NOMO-1 (cell line): ENCODE measurements at regions not wholly inside any gene's neighbourhood (a gene's known extent, or its start where the extent isn't known, plus 50 kb on each side); places are given as distances from the start of the nearest gene placed in this dataset.
A peak's percentile ranks its signal among the peaks of the same experiment; 100 is the strongest.

ENCODE experiments used
- DNase-seq, 2 experiments: peaks; one replicate each; lab custom pipeline; 2025; ENCODE audit not compliant: unreplicated experiment in 2 of 2; lab: John Stamatoyannopoulos, UW

- DNase-seq: no peak
Observed at GRCh38 chr3:31002730-31003129, 108.3 kb upstream of the GADL1 start.

DNA sequence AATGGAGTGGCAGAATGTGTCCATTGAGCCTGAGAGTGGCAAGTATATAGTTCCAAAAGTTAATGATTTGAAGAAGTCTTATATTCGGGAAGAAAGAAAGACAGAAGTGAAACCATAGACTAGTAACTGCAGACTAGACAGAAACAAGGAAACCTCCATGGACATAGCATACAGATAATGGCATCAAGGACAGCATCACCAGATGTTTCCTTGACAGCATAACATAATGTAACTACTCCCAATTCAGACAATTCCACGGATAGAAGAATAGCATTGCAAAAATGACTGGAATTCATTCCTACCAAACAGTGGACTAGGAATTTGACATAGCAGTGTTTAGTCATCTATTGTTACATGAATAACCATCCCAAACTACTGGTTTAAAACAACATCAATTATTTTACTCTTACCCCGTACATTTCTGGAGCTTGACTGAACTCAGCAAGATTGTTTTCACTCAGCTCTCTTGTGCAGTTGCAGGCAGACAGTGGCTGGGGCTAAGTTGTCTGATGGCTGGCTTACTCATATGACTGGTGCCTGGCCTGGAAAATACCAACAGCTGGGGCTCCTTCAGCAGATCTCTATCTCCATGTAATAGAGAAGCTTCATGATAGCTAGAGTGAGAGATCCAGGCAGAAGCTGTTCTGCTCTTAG, 109.7 kb upstream of the GADL1 start:
- DNase-seq: peak in 1 of 2 experiments; percentile 65

- DNase-seq: no peak
Observed at GRCh38 chr3:31008994-31009393, 114.5 kb upstream of the GADL1 start.

GRCh38 chr3:31009881-31010280, 115.4 kb upstream of the GADL1 start:
- no peak for DNase-seq

GRCh38 chr3:31010491-31010890, 116.0 kb upstream of the GADL1 start:
- no peak for DNase-seq

DNA sequence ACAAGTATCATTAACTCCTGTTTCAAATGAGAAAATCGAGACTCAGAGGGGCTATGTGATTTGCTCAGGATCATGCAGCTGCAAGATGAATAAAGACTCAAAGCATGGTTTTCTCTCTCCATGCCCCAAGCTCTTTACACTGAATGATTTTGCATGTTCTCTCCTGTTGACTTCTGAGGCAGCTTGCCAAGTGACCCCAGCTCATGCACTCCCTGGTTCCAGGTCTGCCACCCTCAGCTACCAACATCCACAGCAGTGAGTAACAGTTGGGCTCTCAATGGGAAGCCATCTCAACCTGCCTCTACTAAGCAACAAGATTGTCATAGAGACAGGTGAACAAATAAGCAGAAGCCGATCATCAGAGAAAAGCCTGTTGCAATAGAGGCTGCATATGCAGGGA, 116.9 kb upstream of the GADL1 start:
- DNase-seq: no peak

DNA sequence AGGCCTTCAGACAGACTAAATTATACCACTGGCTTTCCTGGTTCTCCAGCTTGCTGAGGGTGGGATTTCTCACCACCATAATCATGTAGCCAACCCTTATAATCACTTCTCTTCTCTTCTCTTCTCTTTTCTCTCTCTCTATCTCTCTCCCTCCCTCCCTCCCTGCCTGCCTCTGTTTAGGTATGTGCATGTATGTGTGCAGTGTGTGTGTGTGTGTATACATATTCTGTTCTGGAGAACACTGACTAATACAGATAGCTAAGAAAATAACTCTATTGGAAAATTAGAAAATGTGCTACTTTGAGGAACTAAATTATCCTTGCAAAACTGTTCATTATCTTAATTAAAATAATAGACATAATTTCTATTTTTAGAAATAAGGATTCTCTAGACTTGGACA, 118.6 kb upstream of the GADL1 start:
- no peak for DNase-seq

DNA sequence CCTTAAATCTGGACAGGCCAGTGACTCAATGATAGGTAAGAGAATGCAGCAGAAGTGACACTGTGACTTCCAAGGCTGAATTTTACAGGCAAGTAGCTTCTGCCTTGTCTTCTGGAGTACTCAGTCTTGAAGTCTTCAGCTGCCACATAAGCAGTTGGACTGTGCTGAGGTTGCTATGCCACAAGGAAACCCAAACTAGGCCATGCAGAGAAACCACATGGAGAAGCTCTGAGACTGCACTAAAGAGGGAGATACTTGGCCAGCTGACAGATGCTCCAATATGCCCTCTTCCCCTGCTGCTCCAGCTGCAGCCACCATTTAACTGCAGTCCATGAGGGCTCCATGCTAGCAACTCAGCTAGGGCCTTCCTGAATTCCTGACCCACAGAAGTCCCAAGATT, 119.4 kb upstream of the GADL1 start:
- no peak for DNase-seq

DNA sequence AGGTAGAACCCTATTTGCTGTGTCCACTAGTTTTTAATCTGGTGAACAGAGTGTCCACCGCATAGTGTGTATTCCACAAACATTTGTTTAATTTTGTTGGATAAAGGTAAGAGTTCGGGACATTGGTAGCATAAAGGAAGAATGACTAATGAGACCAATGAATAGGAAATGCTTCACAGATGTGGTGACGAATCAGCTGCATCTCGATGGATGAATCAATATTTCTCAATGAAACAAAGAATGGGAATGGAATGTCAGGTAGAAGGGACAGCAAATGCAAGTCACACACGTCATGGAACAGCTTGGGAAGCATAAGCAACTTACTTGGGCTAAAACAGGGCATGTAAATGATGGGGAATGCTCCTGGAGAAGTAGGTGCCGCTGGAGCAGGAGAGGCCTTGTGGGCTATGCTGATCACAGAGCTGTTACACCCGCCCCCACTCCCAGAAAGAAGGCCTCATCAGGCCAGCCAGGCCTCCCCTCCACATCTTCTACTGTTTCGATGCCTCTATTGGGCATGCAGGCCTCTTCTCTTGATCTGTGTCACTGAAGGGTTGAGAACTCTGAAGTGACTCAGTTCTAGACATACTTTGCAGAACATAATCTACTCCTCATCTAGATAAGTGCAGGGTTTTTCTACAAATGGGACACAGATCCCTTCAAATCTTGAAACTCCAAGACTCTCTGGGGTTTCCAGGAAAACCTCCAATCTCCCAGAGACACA, 120.0 kb upstream of the GADL1 start:
- DNase-seq: no peak

- no peak for DNase-seq
Observed at GRCh38 chr3:31016196-31016595, 121.7 kb upstream of the GADL1 start.

DNA sequence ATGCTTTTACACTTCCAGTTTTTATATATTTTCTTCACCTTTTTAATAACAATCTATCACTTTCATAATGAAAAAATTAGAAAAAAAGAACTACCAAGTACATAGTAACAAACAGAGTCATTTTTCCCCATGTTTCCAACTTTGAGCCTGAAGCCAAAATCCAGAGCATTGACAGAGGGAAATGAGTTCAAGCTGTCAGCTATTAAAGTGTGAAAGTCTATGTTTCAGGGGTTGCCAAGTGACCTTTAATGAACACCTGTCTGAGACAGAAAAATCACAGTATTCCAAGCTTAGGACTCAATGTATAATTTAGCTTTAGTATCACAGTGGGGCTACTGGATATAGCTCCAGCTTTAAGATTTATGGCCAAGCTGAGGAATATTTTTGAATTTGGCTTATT, 128.3 kb upstream of the GADL1 start:
- no peak for DNase-seq

DNA sequence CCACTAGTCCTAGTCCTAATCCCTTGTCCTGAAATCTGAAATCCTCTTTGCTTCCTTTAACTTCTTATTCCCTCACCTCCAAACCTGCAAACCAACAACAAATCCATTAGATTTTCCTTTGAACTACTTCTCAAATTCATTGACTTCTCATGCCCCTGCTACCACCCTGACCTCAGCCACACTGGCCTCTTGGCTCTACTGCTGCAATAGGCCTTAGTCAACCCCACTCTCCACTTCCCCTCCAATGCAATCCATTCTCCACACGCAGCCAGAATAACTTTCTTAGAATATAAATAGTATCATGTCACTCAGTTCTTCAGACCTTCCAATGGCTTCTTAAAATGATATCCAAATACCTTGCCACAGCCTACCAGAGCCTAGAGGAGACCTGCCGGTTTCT, 131.1 kb upstream of the GADL1 start:
- DNase-seq: peak; percentile 33 to 59

DNA sequence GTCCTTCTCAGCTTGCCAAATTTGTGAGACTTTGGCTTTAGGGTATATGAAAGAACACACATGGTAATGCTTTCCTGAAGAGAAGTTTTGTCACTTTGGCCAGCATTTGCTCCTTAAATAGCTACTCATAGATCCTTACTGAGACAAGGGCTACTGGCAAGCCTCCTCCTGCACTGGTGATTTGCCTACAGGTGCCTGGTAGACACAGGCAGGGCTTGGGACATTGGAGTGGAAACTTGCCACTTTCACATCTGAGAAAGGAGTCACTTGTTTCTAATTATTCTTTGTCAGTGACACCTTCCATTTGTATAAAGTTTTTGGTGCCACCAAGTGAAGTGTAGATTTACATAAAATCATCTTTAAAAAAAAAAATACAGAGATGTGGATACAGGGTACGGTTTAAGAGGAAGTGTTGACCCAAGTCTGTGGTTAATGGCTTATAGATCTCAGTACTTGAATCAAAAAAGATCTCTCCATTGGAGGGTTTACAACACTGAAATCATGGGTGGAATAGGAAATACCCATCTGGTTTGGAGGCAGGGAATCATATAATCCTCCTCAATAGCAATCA, 132.8 kb upstream of the GADL1 start:
- DNase-seq: no peak

- DNase-seq: no peak
Observed at GRCh38 chr3:31027914-31028313, 133.5 kb upstream of the GADL1 start.

- no peak for DNase-seq
Observed at GRCh38 chr3:31028766-31029165, 134.3 kb upstream of the GADL1 start.

GRCh38 chr3:31029706-31030105, 135.2 kb upstream of the GADL1 start:
- DNase-seq: no peak

- no peak for DNase-seq
Observed at GRCh38 chr3:31035681-31036080, 141.2 kb upstream of the GADL1 start.

DNA sequence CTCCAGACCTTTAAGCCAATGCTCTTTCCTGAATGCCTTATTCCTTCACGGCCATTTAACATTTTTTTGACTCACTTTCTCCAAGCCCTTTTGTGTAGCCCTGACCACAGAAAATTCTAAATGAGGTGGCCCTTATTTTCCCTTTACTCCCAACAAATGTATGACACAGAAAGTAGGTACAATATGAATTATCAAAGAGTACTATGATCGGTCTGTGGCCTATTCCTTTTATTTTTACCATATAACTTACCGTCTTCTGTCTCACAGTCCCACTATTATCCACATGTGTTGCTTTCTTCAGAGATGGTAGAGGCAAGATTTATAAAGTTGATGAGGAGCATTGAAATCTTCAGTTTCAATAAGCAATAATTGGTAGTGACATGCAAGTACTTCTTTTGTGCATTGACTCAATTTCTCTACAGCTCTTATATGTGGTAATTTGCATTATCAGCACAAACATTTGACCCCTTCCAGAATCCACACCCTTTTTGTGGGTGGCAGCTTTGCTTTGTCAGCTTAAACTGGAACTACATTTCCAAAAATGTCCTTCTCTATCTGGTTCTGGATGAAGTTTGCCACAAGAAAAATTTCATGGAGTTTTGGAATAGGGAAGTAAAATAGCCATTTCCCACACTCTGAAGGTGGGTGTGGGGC, 143.8 kb upstream of the GADL1 start:
- DNase-seq: no peak

DNA sequence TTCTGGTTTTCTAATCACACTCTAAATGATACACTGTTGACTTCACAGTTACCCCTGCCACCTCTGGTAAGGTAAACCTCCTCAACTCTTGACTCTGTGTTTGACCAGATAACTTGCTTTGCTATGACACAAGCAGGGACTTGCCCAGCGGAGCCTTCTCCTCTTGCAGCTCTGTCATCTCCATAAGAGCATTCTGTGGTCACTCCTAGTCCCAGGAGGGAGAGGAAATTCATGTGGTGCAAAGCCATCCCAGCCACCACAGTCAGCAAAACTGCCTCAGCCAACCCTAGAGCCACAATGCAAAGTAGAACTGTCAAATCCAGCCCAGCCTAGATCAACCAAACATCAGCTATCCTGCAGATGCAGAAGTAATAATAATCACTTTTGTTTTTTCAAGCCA, 144.7 kb upstream of the GADL1 start:
- no peak for DNase-seq

DNA sequence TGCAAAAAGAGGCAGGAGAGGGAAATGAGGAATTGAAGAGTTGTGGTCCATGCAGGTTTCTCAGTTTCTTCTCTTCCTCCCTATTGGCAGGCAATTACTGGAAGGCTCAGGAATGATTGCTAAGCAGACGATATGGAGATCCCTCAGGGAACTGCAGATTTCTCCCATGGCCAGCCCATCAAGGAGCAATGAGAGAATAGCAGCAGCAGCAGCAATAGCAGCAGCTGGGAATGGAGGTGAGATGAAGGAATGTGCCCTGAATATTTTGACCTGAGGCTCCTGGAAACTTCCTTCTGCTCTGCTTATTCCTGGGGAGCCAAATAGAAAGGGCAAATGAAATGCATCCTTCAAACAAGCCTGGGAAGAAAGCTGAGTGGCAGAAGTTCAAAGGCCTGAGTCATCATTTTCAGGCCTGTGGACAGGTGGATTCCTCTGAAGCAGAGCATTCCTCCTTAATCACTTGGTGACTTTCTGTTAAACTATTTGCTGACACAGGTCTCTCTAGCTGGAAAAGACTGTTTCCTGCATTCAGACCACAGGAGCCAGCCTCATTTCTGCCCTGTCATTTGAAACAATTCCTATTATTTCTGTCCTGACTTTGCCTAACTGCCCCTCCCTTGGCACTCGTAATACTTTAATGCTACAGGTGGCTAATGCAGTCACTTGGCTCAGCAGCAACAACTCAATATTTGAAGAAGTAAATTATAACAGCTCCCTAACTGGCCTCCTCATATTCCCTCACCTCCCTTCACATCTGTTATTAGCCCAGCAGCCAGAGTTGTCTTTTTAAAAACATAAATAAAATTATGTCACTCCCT, 146.9 kb upstream of the GADL1 start:
- DNase-seq: no peak
